Left renal cortex interstitium (tissue), 4 donors: ENCODE measurements at regions not wholly inside any gene's neighbourhood (a gene's known extent, or its start where the extent isn't known, plus 50 kb on each side); places are given as distances from the start of the nearest gene placed in this dataset.

Source experiments
- DNase-seq, 4 donors: peaks; one replicate each; pipeline ENCODE4 v3.0.0-alpha.2; 2013; ENCODE audit warnings: low read depth in 4 of 4, low spot score in 2 of 4, missing footprints in 1 of 4

GRCh38 chr13:63389756-63390155 is 1974.1 kb upstream of the PCDH20 start:
- DNase-seq: no peak

GRCh38 chr13:63381078-63381859 is 1965.6 kb upstream of the PCDH20 start:
- DNase-seq: no peak

GRCh38 chr13:63377986-63378385 is 1962.3 kb upstream of the PCDH20 start:
- DNase-seq: no peak

GRCh38 chr13:63370101-63370500 is 1954.5 kb upstream of the PCDH20 start:
- no peak for DNase-seq

GRCh38 chr13:63367522-63368198 is 1952.0 kb upstream of the PCDH20 start:
- DNase-seq: no peak

GRCh38 chr13:63364159-63364558 is 1948.5 kb upstream of the PCDH20 start:
- DNase-seq: no peak

GRCh38 chr13:63351533-63351932 is 1935.9 kb upstream of the PCDH20 start:
- DNase-seq: no peak

- DNase-seq: no peak
These were observed 1935.4 kb upstream of the PCDH20 start for GRCh38 chr13:63351081-63351480.

- no peak for DNase-seq
These were observed 1930.2 kb upstream of the PCDH20 start for GRCh38 chr13:63345835-63346234.

GRCh38 chr13:63344711-63345110 is 1929.1 kb upstream of the PCDH20 start:
- no peak for DNase-seq

- no peak for DNase-seq
These were observed 1922.3 kb upstream of the PCDH20 start for GRCh38 chr13:63337921-63338320.

GRCh38 chr13:63337041-63337440 is 1921.4 kb upstream of the PCDH20 start:
- no peak for DNase-seq

GRCh38 chr13:63336549-63336948 is 1920.9 kb upstream of the PCDH20 start:
- no peak for DNase-seq

GRCh38 chr13:63327584-63327983 is 1911.9 kb upstream of the PCDH20 start:
- DNase-seq: no peak

GRCh38 chr13:63323441-63323840 is 1907.8 kb upstream of the PCDH20 start:
- no peak for DNase-seq

GRCh38 chr13:63311587-63311986 is 1895.9 kb upstream of the PCDH20 start:
- DNase-seq: no peak

GRCh38 chr13:63308549-63309165 is 1893.0 kb upstream of the PCDH20 start:
- no peak for DNase-seq

- no peak for DNase-seq
These were observed 1891.6 kb upstream of the PCDH20 start for GRCh38 chr13:63307228-63307627.

- no peak for DNase-seq
These were observed 1890.0 kb upstream of the PCDH20 start for GRCh38 chr13:63305641-63306133.

- no peak for DNase-seq
These were observed 1888.8 kb upstream of the PCDH20 start for GRCh38 chr13:63304497-63304896.

GRCh38 chr13:63299866-63300394 is 1884.3 kb upstream of the PCDH20 start:
- DNase-seq: no peak
